Transverse colon (tissue), 3 donors: ENCODE measurements at regions not wholly inside any gene's neighbourhood (a gene's known extent, or its start where the extent isn't known, plus 50 kb on each side); places are given as distances from the start of the nearest gene placed in this dataset.

ENCODE experiments used
- CTCF ChIP-seq, 5 experiments: fragments of 200-600 bp in 3 of 5; fragments of 450-650 bp in 2 of 5; sonication (generic) in 3 of 5; IDR thresholded peaks; 1 replicate in 2 of 5; 2 replicates in 3 of 5; pipeline ENCODE4 v1.5.1; 2016 to 2017; ENCODE audit warnings: antibody characterized with exemption in 5 of 5, inconsistent platforms in 3 of 5, mild to moderate bottlenecking in 2 of 5, moderate library complexity in 1 of 5
- EP300 ChIP-seq: sonication (generic); formaldehyde crosslinking; IDR thresholded peaks from one replicate; pipeline ENCODE4 v1.6.1; 2017; ENCODE audit warnings: antibody characterized with exemption, low read depth
- POLR2A ChIP-seq: fragments of 450-650 bp; IDR thresholded peaks from one replicate; pipeline ENCODE4 v1.6.1; 2016; ENCODE audit warnings: antibody characterized with exemption, mild to moderate bottlenecking, moderate library complexity

- no peak for TF ChIP-seq CTCF (IDR thresholded peaks at IDR 0.05)
- TF ChIP-seq POLR2A: no peak
- no peak for TF ChIP-seq EP300
Measured at GRCh38 chr7:81641873-81642272, 128.0 kb downstream of the HGF start.
